C4-2B (cell line): ENCODE measurements at regions not wholly inside any gene's neighbourhood (a gene's known extent, or its start where the extent isn't known, plus 50 kb on each side); places are given as distances from the start of the nearest gene placed in this dataset.

Experiments
- CTCF ChIP-seq: fragments of 450-650 bp; conservative IDR thresholded peaks from 2 replicates; pipeline ENCODE4 v1.5.1; 2017; ENCODE audit warnings: mild to moderate bottlenecking
- ZFX ChIP-seq: fragments of 450-650 bp; IDR thresholded peaks from 2 replicates; pipeline ENCODE4 v1.6.1; 2017

DNA sequence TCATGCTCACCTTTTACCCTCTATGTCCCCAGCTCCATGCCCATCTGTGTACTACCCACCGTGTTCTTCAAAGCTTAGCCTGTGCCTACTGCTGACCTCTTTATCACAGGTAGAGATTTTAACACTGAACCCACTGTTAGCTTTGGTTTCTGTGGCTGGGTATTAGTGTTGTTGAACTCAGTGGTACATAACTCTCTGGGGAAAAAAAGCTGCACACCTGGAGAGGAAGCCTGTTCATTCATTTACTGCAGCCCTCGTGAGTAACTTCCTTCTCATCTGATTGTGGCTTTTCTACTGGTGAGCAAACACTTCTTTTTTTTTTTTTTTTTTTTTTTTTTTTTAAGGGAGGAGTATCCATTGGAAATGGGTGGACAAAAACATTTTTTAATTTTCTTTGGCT is 326.3 kb downstream of the CCSER2 start:
- TF ChIP-seq CTCF, result no peak
- TF ChIP-seq ZFX, result no peak
